GM18526 (cell line): ENCODE measurements at regions not wholly inside any gene's neighbourhood (a gene's known extent, or its start where the extent isn't known, plus 50 kb on each side); places are given as distances from the start of the nearest gene placed in this dataset.

Experiments used
- POLR2A ChIP-seq: IDR thresholded peaks from 3 replicates; pipeline ENCODE4 v1.6.1; 2011; ENCODE audit not compliant: insufficient read length; ENCODE audit errors: extremely low read depth

GRCh38 chr6:112441607-112442006 is 94.5 kb downstream of the RFPL4B start:
- no peak for TF ChIP-seq POLR2A

- no peak for TF ChIP-seq POLR2A
Measured at GRCh38 chr6:112443179-112444065, 96.3 kb downstream of the RFPL4B start.

GRCh38 chr6:112450663-112451062 is 103.5 kb downstream of the RFPL4B start:
- TF ChIP-seq POLR2A: no peak

- TF ChIP-seq POLR2A: no peak
Measured at GRCh38 chr6:112457886-112458285, 110.8 kb downstream of the RFPL4B start.

- TF ChIP-seq POLR2A: no peak
Measured at GRCh38 chr6:112459758-112460304, 112.7 kb downstream of the RFPL4B start.

GRCh38 chr6:112464901-112465665 is 118.0 kb downstream of the RFPL4B start:
- TF ChIP-seq POLR2A: no peak

GRCh38 chr6:112466373-112467151 is 119.4 kb downstream of the RFPL4B start:
- TF ChIP-seq POLR2A: no peak

- no peak for TF ChIP-seq POLR2A
Measured at GRCh38 chr6:112468359-112468758, 121.2 kb downstream of the RFPL4B start.

GRCh38 chr6:112469306-112469705 is 122.2 kb downstream of the RFPL4B start:
- TF ChIP-seq POLR2A: no peak

- no peak for TF ChIP-seq POLR2A
Measured at GRCh38 chr6:112470376-112470775, 123.2 kb downstream of the RFPL4B start.

GRCh38 chr6:112470950-112471349 is 123.8 kb downstream of the RFPL4B start:
- TF ChIP-seq POLR2A: no peak

- no peak for TF ChIP-seq POLR2A
Measured at GRCh38 chr6:112475083-112475482, 128.0 kb downstream of the RFPL4B start.

GRCh38 chr6:112477125-112477524 is 130.0 kb downstream of the RFPL4B start:
- no peak for TF ChIP-seq POLR2A

- no peak for TF ChIP-seq POLR2A
Measured at GRCh38 chr6:112478036-112478435, 130.9 kb downstream of the RFPL4B start.

- no peak for TF ChIP-seq POLR2A
Measured at GRCh38 chr6:112480553-112480952, 133.4 kb downstream of the RFPL4B start.

GRCh38 chr6:112481211-112481610 is 134.1 kb downstream of the RFPL4B start:
- TF ChIP-seq POLR2A: no peak

- no peak for TF ChIP-seq POLR2A
Measured at GRCh38 chr6:112482373-112482772, 135.2 kb downstream of the RFPL4B start.
